K562 (cell line): ENCODE measurements at regions not wholly inside any gene's neighbourhood (a gene's known extent, or its start where the extent isn't known, plus 50 kb on each side); places are given as distances from the start of the nearest gene placed in this dataset.

Source experiments
- CTCF ChIP-seq, 3 experiments: IDR thresholded peaks in 2 of 3; conservative IDR thresholded peaks in 1 of 3; 2 replicates each; pipeline ENCODE4 v1.5.1; 2011 to 2012; ENCODE audit warnings: low read length in 3 of 3, mild to moderate bottlenecking in 3 of 3, control low read depth in 2 of 3, improper control_type of control experiment in 1 of 3, inconsistent platforms in 1 of 3, low read depth in 1 of 3, mixed read lengths in 1 of 3, moderate library complexity in 1 of 3; ENCODE audit not compliant: insufficient read depth in 2 of 3
- DMBX1 ChIP-seq: fragments of 250-450 bp; sonication (Bioruptor Pico); IDR thresholded peaks from 2 replicates; pipeline ENCODE4 v1.8.0; 2022; ENCODE audit warnings: inconsistent platforms, mild to moderate bottlenecking, moderate library complexity, borderline replicate concordance
- ELK3 ChIP-seq: fragments of 450-650 bp; formaldehyde crosslinking; IDR thresholded peaks from 2 replicates; pipeline ENCODE4 v1.4.0; 2020; ENCODE audit warnings: mild to moderate bottlenecking
- GMEB1 ChIP-seq: fragments of 250-450 bp; sonication (Bioruptor Pico); IDR thresholded peaks from 2 replicates; pipeline ENCODE4 v1.4.0; 2020; ENCODE audit warnings: mild to moderate bottlenecking
- KDM2B ChIP-seq: fragments of 250-450 bp; sonication (Bioruptor Pico); IDR thresholded peaks from 2 replicates; pipeline ENCODE4 v1.8.0; 2021; ENCODE audit warnings: mild to moderate bottlenecking, moderate library complexity
- KDM5B ChIP-seq: fragments of 200-600 bp; sonication (generic); IDR thresholded peaks from 2 replicates; pipeline ENCODE4 v1.6.1; 2012; ENCODE audit warnings: low read depth, mild to moderate bottlenecking, moderate library complexity, low read length, control low read depth, inconsistent platforms; ENCODE audit not compliant: insufficient replicate concordance
- MEIS2 ChIP-seq: fragments of 450-650 bp; IDR thresholded peaks from 2 replicates; pipeline ENCODE4 v1.6.1; 2014; ENCODE audit warnings: mild to moderate bottlenecking; ENCODE audit not compliant: partially characterized antibody
- NRF1 ChIP-seq, 2 experiments: fragments of 450-650 bp; IDR thresholded peaks in 1 of 2; conservative IDR thresholded peaks in 1 of 2; 2 replicates each; pipeline ENCODE4 v1.6.1; 2014; ENCODE audit warnings: mild to moderate bottlenecking in 2 of 2
- POLR2A ChIP-seq: fragments of 450-650 bp; conservative IDR thresholded peaks from 2 replicates; pipeline ENCODE4 v1.6.1; 2016
- POLR2H ChIP-seq: IDR thresholded peaks from 2 replicates; pipeline ENCODE4 v1.6.1; 2016; ENCODE audit warnings: missing genetic modification characterization, low read depth, mild to moderate bottlenecking, control low read depth, missing compliant biosample characterization, moderate library complexity
- RBM22 ChIP-seq: fragments of 200-400 bp; formaldehyde crosslinking; IDR thresholded peaks from 2 replicates; pipeline ENCODE4 v1.6.1; 2018; ENCODE audit warnings: low read length, low read depth; ENCODE audit not compliant: poor library complexity, severe bottlenecking
- SMAD4 ChIP-seq: fragments of 250-450 bp; sonication (Bioruptor Pico); conservative IDR thresholded peaks from 2 replicates; pipeline ENCODE4 v1.8.0; 2021; ENCODE audit warnings: inconsistent platforms, mild to moderate bottlenecking, moderate library complexity
- TCF7 ChIP-seq: sonication (generic); IDR thresholded peaks from 2 replicates; pipeline ENCODE4 v1.6.1; 2016; ENCODE audit warnings: antibody characterized with exemption, borderline replicate concordance
- TFAM ChIP-seq: fragments of 250-450 bp; sonication (Bioruptor Pico); conservative IDR thresholded peaks from 2 replicates; pipeline ENCODE4 v1.5.0; 2021; ENCODE audit warnings: mild to moderate bottlenecking, moderate library complexity
- ZNF41 ChIP-seq: fragments of 250-450 bp; sonication (Bioruptor Pico); conservative IDR thresholded peaks from 2 replicates; pipeline ENCODE4 v1.4.0; 2020; ENCODE audit warnings: mild to moderate bottlenecking
- TF ChIP-seq, protein P1 (sequence below): fragments of 450-650 bp; formaldehyde crosslinking; IDR thresholded peaks from 2 replicates; pipeline ENCODE4 v1.4.0; 2020; ENCODE audit warnings: mild to moderate bottlenecking, moderate library complexity
- TF ChIP-seq, protein P2 (sequence below), 2 experiments: IDR thresholded peaks; 2 replicates each; pipeline ENCODE4 v1.6.1; 2012; ENCODE audit warnings: improper control_type of control experiment in 2 of 2, low read depth in 2 of 2, low read length in 2 of 2, borderline replicate concordance in 1 of 2

GRCh38 chr2:94947097-94948016 lies 76.1 kb downstream of the TEKT4 start (continued):
- TF ChIP-seq KDM5B (no peak), DMBX1 (CRISPR knock-in tag) (no peak), RBM22 (no peak), ELK3 (CRISPR knock-in tag) (no peak), POLR2H (tag) (peak; percentile 43), ZNF41 (CRISPR knock-in tag) (no peak), GMEB1 (CRISPR knock-in tag) (no peak), KDM2B (CRISPR knock-in tag) (no peak), CTCF (IDR thresholded peaks at IDR 0.05 in 2 of 3, conservative IDR thresholded peaks at IDR 0.05 in 1 of 3; ENCODE audit: insufficient read depth in 2 of 3, low read depth in 1 of 3, low read length in 3 of 3) (0 out of 6 replicates have a peak, but pooled peaks of 1 of the 3 experiments have one; percentile 2), POLR2A (peak; percentile 42; the same call in 1 of the 2 replicates), NRF1 (conservative IDR thresholded peaks at IDR 0.05 in 1 of 2, IDR thresholded peaks at IDR 0.05 in 1 of 2) (0 out of 4 replicates have a peak, but pooled peaks of 1 of the 2 experiments have one; percentile 23), SMAD4 (CRISPR knock-in tag) (no peak), MEIS2 (no peak), TFAM (no peak), TCF7 (no peak)
- TF ChIP-seq, protein P1, sequence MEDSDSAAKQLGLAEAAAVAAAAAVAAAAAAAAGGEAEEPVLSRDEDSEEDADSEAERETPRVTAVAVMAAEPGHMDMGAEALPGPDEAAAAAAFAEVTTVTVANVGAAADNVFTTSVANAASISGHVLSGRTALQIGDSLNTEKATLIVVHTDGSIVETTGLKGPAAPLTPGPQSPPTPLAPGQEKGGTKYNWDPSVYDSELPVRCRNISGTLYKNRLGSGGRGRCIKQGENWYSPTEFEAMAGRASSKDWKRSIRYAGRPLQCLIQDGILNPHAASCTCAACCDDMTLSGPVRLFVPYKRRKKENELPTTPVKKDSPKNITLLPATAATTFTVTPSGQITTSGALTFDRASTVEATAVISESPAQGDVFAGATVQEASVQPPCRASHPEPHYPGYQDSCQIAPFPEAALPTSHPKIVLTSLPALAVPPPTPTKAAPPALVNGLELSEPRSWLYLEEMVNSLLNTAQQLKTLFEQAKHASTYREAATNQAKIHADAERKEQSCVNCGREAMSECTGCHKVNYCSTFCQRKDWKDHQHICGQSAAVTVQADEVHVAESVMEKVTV (CRISPR knock-in tag) = no peak
- TF ChIP-seq, protein P2, sequence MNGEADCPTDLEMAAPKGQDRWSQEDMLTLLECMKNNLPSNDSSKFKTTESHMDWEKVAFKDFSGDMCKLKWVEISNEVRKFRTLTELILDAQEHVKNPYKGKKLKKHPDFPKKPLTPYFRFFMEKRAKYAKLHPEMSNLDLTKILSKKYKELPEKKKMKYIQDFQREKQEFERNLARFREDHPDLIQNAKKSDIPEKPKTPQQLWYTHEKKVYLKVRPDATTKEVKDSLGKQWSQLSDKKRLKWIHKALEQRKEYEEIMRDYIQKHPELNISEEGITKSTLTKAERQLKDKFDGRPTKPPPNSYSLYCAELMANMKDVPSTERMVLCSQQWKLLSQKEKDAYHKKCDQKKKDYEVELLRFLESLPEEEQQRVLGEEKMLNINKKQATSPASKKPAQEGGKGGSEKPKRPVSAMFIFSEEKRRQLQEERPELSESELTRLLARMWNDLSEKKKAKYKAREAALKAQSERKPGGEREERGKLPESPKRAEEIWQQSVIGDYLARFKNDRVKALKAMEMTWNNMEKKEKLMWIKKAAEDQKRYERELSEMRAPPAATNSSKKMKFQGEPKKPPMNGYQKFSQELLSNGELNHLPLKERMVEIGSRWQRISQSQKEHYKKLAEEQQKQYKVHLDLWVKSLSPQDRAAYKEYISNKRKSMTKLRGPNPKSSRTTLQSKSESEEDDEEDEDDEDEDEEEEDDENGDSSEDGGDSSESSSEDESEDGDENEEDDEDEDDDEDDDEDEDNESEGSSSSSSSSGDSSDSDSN (IDR thresholded peaks at IDR 0.05; ENCODE audit: borderline replicate concordance in 1 of 2, low read depth in 2 of 2, low read length in 2 of 2) = no peak
